Esophagus squamous epithelium (tissue), 5 donors: ENCODE measurements at regions not wholly inside any gene's neighbourhood (a gene's known extent, or its start where the extent isn't known, plus 50 kb on each side); places are given as distances from the start of the nearest gene placed in this dataset.
"Not testable (repeated sequence)": the region's sequence is repeated elsewhere in the genome, so short reads cannot be mapped to it uniquely, and the experiment has no call there.

Source experiments
- DNase-seq: peaks from one replicate; lab custom pipeline; 2025; lab: John Stamatoyannopoulos, UW
- H3K27ac ChIP-seq, 4 donors: fragments of 200-600 bp; sonication (generic); one replicate each; pipeline ENCODE4 v1.5.1; 2016 to 2019; ENCODE audit warnings: mild to moderate bottlenecking in 1 of 4
- H3K27me3 ChIP-seq, 4 donors: fragments of 200-600 bp; sonication (generic); 1 replicate in 3 of 4; 2 replicates in 1 of 4; pipeline versions ENCODE4 v1.5.1 to v1.6.0; 2017 to 2021; ENCODE audit warnings: antibody characterized with exemption in 1 of 4
- H3K36me3 ChIP-seq, 3 donors: fragments of 200-600 bp; sonication (generic); one replicate each; pipeline ENCODE4 v1.5.1; 2016 to 2019
- H3K4me1 ChIP-seq, 3 donors: fragments of 200-600 bp; sonication (generic); one replicate each; pipeline ENCODE4 v1.5.1; 2017 to 2019
- H3K4me3 ChIP-seq, 4 donors: fragments of 200-600 bp; sonication (generic); 1 replicate in 3 of 4; 2 replicates in 1 of 4; pipeline ENCODE4 v1.5.1; 2016 to 2019; ENCODE audit warnings: mild to moderate bottlenecking in 2 of 4, moderate library complexity in 1 of 4
- H3K9me3 ChIP-seq, 3 donors: fragments of 200-600 bp; sonication (generic); one replicate each; pipeline ENCODE4 v1.5.1; 2016 to 2019
- POLR2A ChIP-seq, 4 donors: fragments of 450-650 bp; IDR thresholded peaks; one replicate each; pipeline ENCODE4 v1.6.1; 2017; ENCODE audit warnings: antibody characterized with exemption in 4 of 4, mild to moderate bottlenecking in 4 of 4, moderate library complexity in 3 of 4
- WGBS, 2 donors: methylation state at CpG; one replicate each; pipeline ENCODE4 v1.1.5; 2018; 5-methylcytosine and 5-hydroxymethylcytosine counted together
- intact Hi-C: fragments of 100-400 bp; cut with DNase I; formaldehyde crosslinking; loops from one replicate; pipeline ENCODE4 v1.15.0; 2022
- TF ChIP-seq, protein P1 (sequence below), 6 experiments: fragments of 450-650 bp in 4 of 6; fragments of 200-600 bp in 2 of 6; sonication (generic) in 2 of 6; IDR thresholded peaks; one replicate each; pipeline ENCODE4 v1.5.1; 2016 to 2019; ENCODE audit warnings: antibody characterized with exemption in 6 of 6, mild to moderate bottlenecking in 4 of 6, moderate library complexity in 4 of 6
- donor health status: DM: yes; HTN: yes; CAD: no.

DNA sequence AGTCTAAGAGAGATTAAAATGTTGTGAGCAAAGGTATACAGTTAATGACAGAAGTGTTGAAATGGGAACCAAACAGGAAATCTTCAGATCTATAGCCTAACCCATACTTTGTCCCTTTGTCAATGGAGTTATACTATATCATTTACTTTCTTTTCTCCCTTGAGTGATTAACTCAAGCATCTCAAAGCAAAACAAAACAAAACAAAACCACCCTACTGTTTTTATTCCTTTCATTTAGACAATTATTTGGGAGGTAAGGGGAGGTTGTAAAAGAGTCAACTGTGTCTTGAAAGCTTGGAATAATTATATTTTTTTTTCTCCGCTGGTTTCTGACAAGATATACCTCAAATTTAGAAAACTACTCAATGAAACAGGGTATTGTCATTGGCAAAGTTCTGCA, 139.8 kb upstream of the HMGN3 start:
- Histone ChIP-seq H3K4me3 (no peak overlapping the region), H3K36me3 (no peaks in the 10 kb centered on the region), H3K27ac (no peak overlapping the region), H3K27me3 (no peaks in the 10 kb centered on the region), H3K4me1 (peaks cover 0 to 10% (median 0%) of the 10 kb centered on the region in 3 donors), H3K9me3 (no peaks in the 10 kb centered on the region)
- no peak for TF ChIP-seq POLR2A (IDR thresholded peaks at IDR 0.05)
- TF ChIP-seq, protein P1, sequence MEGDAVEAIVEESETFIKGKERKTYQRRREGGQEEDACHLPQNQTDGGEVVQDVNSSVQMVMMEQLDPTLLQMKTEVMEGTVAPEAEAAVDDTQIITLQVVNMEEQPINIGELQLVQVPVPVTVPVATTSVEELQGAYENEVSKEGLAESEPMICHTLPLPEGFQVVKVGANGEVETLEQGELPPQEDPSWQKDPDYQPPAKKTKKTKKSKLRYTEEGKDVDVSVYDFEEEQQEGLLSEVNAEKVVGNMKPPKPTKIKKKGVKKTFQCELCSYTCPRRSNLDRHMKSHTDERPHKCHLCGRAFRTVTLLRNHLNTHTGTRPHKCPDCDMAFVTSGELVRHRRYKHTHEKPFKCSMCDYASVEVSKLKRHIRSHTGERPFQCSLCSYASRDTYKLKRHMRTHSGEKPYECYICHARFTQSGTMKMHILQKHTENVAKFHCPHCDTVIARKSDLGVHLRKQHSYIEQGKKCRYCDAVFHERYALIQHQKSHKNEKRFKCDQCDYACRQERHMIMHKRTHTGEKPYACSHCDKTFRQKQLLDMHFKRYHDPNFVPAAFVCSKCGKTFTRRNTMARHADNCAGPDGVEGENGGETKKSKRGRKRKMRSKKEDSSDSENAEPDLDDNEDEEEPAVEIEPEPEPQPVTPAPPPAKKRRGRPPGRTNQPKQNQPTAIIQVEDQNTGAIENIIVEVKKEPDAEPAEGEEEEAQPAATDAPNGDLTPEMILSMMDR (IDR thresholded peaks at IDR 0.05): no peak
- 82 to 95% methylated on average over 1 of the region's 1 CpG for WGBS, 2 donors
- intact Hi-C loops: no loop called here
- DNase-seq: no peak

DNA sequence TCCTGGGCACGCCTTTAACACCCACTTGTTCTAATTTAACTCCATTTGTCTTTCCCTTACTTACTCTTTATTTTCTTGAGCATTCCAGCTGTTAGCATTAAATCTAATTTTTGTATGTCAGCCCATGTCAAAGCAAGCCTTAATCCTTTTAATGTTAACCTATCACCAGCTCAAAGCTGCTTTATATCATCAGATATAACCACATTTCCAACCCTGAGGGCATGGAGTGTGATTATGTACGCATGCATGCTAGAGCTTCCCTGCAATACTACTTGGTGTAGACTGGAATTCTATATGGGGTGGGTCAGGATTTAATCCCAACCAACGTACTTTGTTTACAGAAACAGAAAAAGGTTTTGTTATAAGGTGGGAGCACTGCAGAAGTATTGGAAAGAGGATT, 139.4 kb upstream of the HMGN3 start:
- Histone ChIP-seq H3K4me1 (peaks cover 0 to 10% (median 0%) of the 10 kb centered on the region in 3 donors), H3K27me3 (no peaks in the 10 kb centered on the region), H3K36me3 (no peaks in the 10 kb centered on the region), H3K9me3 (peaks cover 0 to 4% (median 1%) of the 10 kb centered on the region in 3 donors), H3K4me3 (no peak overlapping the region), H3K27ac (no peak overlapping the region)
- TF ChIP-seq POLR2A (IDR thresholded peaks at IDR 0.05): no peak
- TF ChIP-seq, protein P1 (IDR thresholded peaks at IDR 0.05): no peak
- no peak for DNase-seq
- intact Hi-C loops: no loop called here
- WGBS, 2 donors: 35 to 37% methylated on average over 3 of the region's 3 CpGs

GRCh38 chr6:79373246-79373645, 138.8 kb upstream of the HMGN3 start:
- Histone ChIP-seq H3K27ac (no peak overlapping the region), H3K4me3 (no peak overlapping the region), H3K27me3 (no peaks in the 10 kb centered on the region), H3K9me3 (peaks cover 0 to 10% (median 8%) of the 10 kb centered on the region in 3 donors), H3K4me1 (peaks cover 0 to 10% (median 0%) of the 10 kb centered on the region in 3 donors), H3K36me3 (no peaks in the 10 kb centered on the region)
- intact Hi-C loops: no loop called here
- TF ChIP-seq, protein P1 (IDR thresholded peaks at IDR 0.05): no peak
- TF ChIP-seq POLR2A (IDR thresholded peaks at IDR 0.05): no peak
- 37 to 47% methylated on average over 3 of the region's 3 CpGs for WGBS, 2 donors
- DNase-seq: no peak

DNA sequence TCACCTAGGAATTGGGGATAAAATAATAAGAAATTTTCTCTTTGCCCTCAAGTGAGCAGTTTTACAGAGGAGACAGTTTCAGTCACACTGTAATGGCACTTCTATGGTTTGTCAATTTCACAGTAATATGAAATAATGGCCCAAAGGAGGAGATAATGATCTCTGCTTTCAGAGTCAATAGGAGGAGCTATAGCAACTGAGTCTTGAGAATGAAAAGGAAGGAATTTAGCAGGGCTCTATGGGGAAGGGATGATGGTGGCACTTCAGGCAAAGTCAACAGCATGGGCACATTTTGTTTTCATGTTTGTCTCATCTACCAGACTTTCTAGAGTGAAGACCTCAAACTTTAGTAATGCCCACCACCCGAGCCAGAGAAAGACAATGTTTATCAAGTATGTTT, 138.3 kb upstream of the HMGN3 start:
- intact Hi-C loops: no loop called here
- H3K4me3 ChIP-seq: no peak overlapping the region
- 72 to 89% methylated on average over 1 of the region's 1 CpG for WGBS, 2 donors

DNA sequence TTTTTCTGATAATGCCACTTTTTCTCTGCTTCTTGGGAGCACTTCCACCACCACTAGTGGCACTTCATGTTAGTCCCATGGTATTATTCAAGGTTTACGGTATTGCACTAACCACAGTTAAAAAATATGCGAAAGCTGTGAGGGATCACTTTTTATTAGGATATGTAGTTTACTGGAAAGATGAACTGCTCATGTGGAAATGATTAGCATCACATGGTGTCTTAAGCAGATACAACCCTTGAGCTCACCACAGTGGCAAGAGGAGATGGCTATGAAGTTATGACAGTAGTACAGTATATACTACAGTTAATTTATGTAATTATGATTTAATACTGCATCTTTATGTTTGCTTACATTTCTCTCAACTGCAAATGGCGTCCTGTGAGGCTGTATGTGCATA, 134.5 kb upstream of the HMGN3 start:
- 82 to 84% methylated on average over 3 of the region's 3 CpGs for WGBS, 2 donors
- intact Hi-C loops: no loop called here

More for the DNA sequence above, 138.3 kb upstream of the HMGN3 start:
- Histone ChIP-seq H3K9me3 (peaks cover 0 to 13% (median 11%) of the 10 kb centered on the region in 3 donors), H3K4me1 (peaks cover 0 to 7% (median 0%) of the 10 kb centered on the region in 3 donors), H3K36me3 (no peaks in the 10 kb centered on the region), H3K27me3 (no peaks in the 10 kb centered on the region), H3K27ac (no peak overlapping the region)
- no peak for DNase-seq
- TF ChIP-seq POLR2A (IDR thresholded peaks at IDR 0.05): no peak
- TF ChIP-seq, protein P1 (IDR thresholded peaks at IDR 0.05): no peak

DNA sequence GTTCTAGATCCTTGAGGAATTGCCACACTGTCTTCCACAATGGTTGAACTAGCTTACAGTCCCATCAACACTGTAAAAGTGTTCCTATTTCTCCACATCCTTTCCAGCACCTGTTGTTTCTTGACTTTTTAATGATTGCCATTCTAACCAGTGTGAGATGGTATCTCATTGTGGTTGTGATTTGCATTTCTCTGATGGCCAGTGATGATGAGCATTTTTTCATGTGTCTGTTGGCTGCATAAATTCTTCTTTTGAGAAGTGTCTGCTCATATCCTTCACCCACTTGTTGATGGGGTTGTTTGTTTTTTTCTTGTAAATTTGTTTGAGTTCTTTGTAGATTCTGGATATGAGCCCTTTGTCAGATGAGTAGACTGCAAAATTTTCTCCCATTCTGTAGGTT, 129.0 kb upstream of the HMGN3 start:
- intact Hi-C loops, H3K36me3 ChIP-seq: not testable (repeated sequence)

More for the DNA sequence above, 134.5 kb upstream of the HMGN3 start:
- no peak for DNase-seq
- Histone ChIP-seq H3K9me3 (peaks cover 0 to 22% (median 13%) of the 10 kb centered on the region in 3 donors), H3K4me3 (no peak overlapping the region), H3K36me3 (no peaks in the 10 kb centered on the region), H3K4me1 (no peaks in the 10 kb centered on the region), H3K27ac (no peak overlapping the region), H3K27me3 (no peaks in the 10 kb centered on the region)
- TF ChIP-seq, protein P1 (IDR thresholded peaks at IDR 0.05): no peak
- no peak for TF ChIP-seq POLR2A (IDR thresholded peaks at IDR 0.05)

GRCh38 chr6:79361074-79361473, 126.6 kb upstream of the HMGN3 start:
- H3K9me3 ChIP-seq: peaks cover 4 to 22% (median 11%) of the 10 kb centered on the region in 3 donors
- intact Hi-C loops, H3K27me3 ChIP-seq, H3K27ac ChIP-seq, H3K4me3 ChIP-seq, H3K4me1 ChIP-seq, H3K36me3 ChIP-seq, DNase-seq: not testable (repeated sequence)
- 89 to 97% methylated on average over 2 of the region's 2 CpGs for WGBS, 2 donors

More for the DNA sequence above, 129.0 kb upstream of the HMGN3 start:
- not testable (repeated sequence) for DNase-seq, H3K4me3 ChIP-seq, H3K27me3 ChIP-seq, H3K4me1 ChIP-seq, H3K27ac ChIP-seq
- peaks cover 4 to 36% (median 19%) of the 10 kb centered on the region in 3 donors for H3K9me3 ChIP-seq
